ENCODE measurements at regions not wholly inside any gene's neighbourhood (a gene's known extent, or its start where the extent isn't known, plus 50 kb on each side); places are given as distances from the start of the nearest gene placed in this dataset.

DNA sequence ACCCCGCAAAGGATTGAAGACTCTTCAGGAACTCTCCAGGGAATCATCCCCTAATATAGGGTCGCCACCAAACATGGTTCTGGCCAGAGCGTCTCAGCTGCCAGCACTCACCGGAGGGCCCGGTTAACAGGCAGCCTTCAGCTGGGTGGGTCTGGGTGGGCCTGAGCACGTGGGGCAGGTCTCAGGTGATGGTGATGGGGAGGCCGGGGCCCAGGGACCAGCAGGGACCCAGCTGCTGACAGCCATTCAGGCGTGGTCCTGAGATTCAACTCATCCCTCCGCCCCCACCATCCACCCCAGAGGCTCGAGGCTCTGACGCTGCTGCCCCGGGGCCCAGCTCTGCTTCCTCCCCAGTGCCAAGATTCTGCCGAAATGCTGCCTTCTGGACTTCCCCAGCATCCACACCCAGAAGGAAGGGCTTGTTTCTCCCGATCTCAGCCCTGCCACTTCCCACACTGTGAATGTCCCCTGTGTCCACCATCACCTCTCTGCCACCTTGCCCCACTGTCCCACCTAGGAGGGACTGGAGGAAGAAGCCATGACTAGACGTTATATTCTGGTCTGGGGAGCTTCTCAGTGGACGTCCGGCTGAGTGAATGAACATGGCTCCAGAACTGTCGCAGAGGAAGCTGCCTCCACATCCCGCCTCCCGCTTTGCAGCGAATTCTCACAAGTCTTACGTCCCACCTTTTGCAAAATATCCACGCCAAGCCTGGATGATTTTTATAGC is 294.2 kb upstream of the SALL3 start:
- DNase-seq (ENCODE audit: low read depth, low spot score): no peak
- Histone ChIP-seq H3K9ac (ENCODE audit: control insufficient read depth, extremely low read depth, insufficient read depth, low read length) (no peak overlapping the region), H3K27ac (ENCODE audit: control insufficient read depth, insufficient read depth, low read length) (no peak overlapping the region), H2AFZ (ENCODE audit: control insufficient read depth, low read length) (no peak overlapping the region), H3K9me1 (ENCODE audit: control insufficient read depth, extremely low read depth, insufficient read depth, low read length) (no peaks in the 10 kb centered on the region), H4K20me1 (ENCODE audit: control insufficient read depth, extremely low read depth, insufficient read depth, low read length) (no peaks in the 10 kb centered on the region), H3K36me3 (ENCODE audit: control insufficient read depth in 2 of 2, extremely low read depth in 1 of 2, insufficient read depth in 2 of 2, low read length in 2 of 2) (no peaks in the 10 kb centered on the region), H3K79me2 (ENCODE audit: control insufficient read depth, insufficient read depth, low read length) (no peaks in the 10 kb centered on the region), H3K4me3 (ENCODE audit: control insufficient read depth in 2 of 3, extremely low read depth in 1 of 3, insufficient read depth in 2 of 3, low read depth in 1 of 3, low read length in 3 of 3) (no peak overlapping the region), H3K9me3 (ENCODE audit: control insufficient read depth, low read depth, low read length) (peaks cover 11% of the 10 kb centered on the region), H3K27me3 (ENCODE audit: control insufficient read depth, extremely low read depth, insufficient read depth, low read length) (no peaks in the 10 kb centered on the region), H3K4me2 (ENCODE audit: control insufficient read depth, extremely low read depth, insufficient read depth, low read depth, low read length) (no peak overlapping the region), H3K4me1 (ENCODE audit: control insufficient read depth, extremely low read depth, insufficient read depth, low read length) (no peaks in the 10 kb centered on the region)
- no peak for TF ChIP-seq EZH2 (IDR thresholded peaks at IDR 0.05; ENCODE audit: low read length)
- TF ChIP-seq, protein P1, sequence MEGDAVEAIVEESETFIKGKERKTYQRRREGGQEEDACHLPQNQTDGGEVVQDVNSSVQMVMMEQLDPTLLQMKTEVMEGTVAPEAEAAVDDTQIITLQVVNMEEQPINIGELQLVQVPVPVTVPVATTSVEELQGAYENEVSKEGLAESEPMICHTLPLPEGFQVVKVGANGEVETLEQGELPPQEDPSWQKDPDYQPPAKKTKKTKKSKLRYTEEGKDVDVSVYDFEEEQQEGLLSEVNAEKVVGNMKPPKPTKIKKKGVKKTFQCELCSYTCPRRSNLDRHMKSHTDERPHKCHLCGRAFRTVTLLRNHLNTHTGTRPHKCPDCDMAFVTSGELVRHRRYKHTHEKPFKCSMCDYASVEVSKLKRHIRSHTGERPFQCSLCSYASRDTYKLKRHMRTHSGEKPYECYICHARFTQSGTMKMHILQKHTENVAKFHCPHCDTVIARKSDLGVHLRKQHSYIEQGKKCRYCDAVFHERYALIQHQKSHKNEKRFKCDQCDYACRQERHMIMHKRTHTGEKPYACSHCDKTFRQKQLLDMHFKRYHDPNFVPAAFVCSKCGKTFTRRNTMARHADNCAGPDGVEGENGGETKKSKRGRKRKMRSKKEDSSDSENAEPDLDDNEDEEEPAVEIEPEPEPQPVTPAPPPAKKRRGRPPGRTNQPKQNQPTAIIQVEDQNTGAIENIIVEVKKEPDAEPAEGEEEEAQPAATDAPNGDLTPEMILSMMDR (optimal IDR thresholded peaks at IDR 0.05 in 1 of 3, IDR thresholded peaks at IDR 0.05 in 1 of 3, conservative IDR thresholded peaks at IDR 0.05 in 1 of 3; ENCODE audit: extremely low read depth in 1 of 3, insufficient read depth in 2 of 3, low read length in 3 of 3): no peak
- dilution Hi-C loops (cut with MboI; ENCODE audit: extremely low pct_ligation_motif_present, low sequenced_read_pairs): no loop called here
- FAIRE-seq: no peak

DNA sequence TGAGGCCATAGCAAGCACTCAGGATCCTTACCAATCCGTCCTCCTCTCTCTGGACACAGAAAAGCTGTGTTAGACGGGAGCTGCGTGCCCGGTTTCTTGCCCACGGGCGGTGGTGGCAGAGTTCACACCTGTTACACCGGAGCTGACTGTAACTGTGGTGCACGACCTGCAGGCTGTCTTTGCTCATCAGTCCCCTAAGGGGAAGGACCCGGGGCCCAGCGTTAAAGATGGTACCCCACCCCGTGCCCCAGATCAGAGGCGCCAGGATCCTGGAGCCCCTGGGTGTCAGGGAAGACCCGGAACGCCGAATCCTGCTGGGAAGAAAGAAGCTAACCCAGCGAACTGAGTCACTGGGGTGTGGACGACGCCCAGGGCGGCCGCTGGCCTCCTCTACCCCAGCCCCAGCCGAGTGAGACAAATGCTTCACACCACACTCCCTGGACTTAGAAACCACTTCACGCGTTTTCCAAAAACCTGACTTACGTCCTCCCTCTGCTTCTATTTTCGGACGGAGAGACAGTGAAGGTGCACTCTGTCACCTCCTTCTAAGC is 293.6 kb upstream of the SALL3 start:
- Histone ChIP-seq H3K36me3 (ENCODE audit: control insufficient read depth in 2 of 2, extremely low read depth in 1 of 2, insufficient read depth in 2 of 2, low read length in 2 of 2) (no peaks in the 10 kb centered on the region), H4K20me1 (ENCODE audit: control insufficient read depth, extremely low read depth, insufficient read depth, low read length) (no peaks in the 10 kb centered on the region), H3K9me3 (ENCODE audit: control insufficient read depth, low read depth, low read length) (peaks cover 11% of the 10 kb centered on the region), H3K9me1 (ENCODE audit: control insufficient read depth, extremely low read depth, insufficient read depth, low read length) (no peaks in the 10 kb centered on the region), H3K27ac (ENCODE audit: control insufficient read depth, insufficient read depth, low read length) (no peak overlapping the region), H3K4me1 (ENCODE audit: control insufficient read depth, extremely low read depth, insufficient read depth, low read length) (no peaks in the 10 kb centered on the region), H2AFZ (ENCODE audit: control insufficient read depth, low read length) (no peak overlapping the region), H3K9ac (ENCODE audit: control insufficient read depth, extremely low read depth, insufficient read depth, low read length) (no peak overlapping the region), H3K27me3 (ENCODE audit: control insufficient read depth, extremely low read depth, insufficient read depth, low read length) (no peaks in the 10 kb centered on the region), H3K4me3 (ENCODE audit: control insufficient read depth in 2 of 3, extremely low read depth in 1 of 3, insufficient read depth in 2 of 3, low read depth in 1 of 3, low read length in 3 of 3) (no peak overlapping the region), H3K4me2 (ENCODE audit: control insufficient read depth, extremely low read depth, insufficient read depth, low read depth, low read length) (no peak overlapping the region), H3K79me2 (ENCODE audit: control insufficient read depth, insufficient read depth, low read length) (no peaks in the 10 kb centered on the region)
- no peak for TF ChIP-seq EZH2 (IDR thresholded peaks at IDR 0.05; ENCODE audit: low read length)
- TF ChIP-seq, protein P1 (optimal IDR thresholded peaks at IDR 0.05 in 1 of 3, IDR thresholded peaks at IDR 0.05 in 1 of 3, conservative IDR thresholded peaks at IDR 0.05 in 1 of 3; ENCODE audit: extremely low read depth in 1 of 3, insufficient read depth in 2 of 3, low read length in 3 of 3): no peak
- DNase-seq (ENCODE audit: low read depth, low spot score) (no peak), FAIRE-seq (no peak)
- dilution Hi-C loops (cut with MboI; ENCODE audit: extremely low pct_ligation_motif_present, low sequenced_read_pairs): no loop called here

All from keratinocyte (primary cell).